Neural progenitor cell (in vitro differentiated cells): ENCODE measurements at regions not wholly inside any gene's neighbourhood (a gene's known extent, or its start where the extent isn't known, plus 50 kb on each side); places are given as distances from the start of the nearest gene placed in this dataset.

ENCODE experiments used
- DNase-seq: peaks from one replicate; pipeline ENCODE4 v3.0.0-alpha.2; 2016; ENCODE audit warnings: low spot score
- H2AFZ ChIP-seq: fragments of 200-600 bp; sonication (generic); replicated peaks from 2 replicates; pipeline ENCODE4 v1.6.1; 2016; ENCODE audit warnings: antibody characterized with exemption
- H3F3A ChIP-seq: fragments of 200-600 bp; sonication (generic); 2 replicates; pipeline ENCODE4 v1.6.1; 2016; ENCODE audit warnings: antibody characterized with exemption, low read depth
- H3K27ac ChIP-seq: fragments of 200-600 bp; sonication (generic); 2 replicates; pipeline ENCODE4 v1.5.1; 2016; ENCODE audit warnings: mild to moderate bottlenecking
- H3K27me3 ChIP-seq: fragments of 200-600 bp; sonication (generic); 2 replicates; pipeline ENCODE4 v1.6.1; 2016; ENCODE audit warnings: mild to moderate bottlenecking, moderate library complexity
- H3K36me3 ChIP-seq: fragments of 200-600 bp; sonication (generic); 2 replicates; pipeline ENCODE4 v1.5.1; 2016
- H3K4me1 ChIP-seq: fragments of 200-600 bp; sonication (generic); 2 replicates; pipeline ENCODE4 v1.6.1; 2016; ENCODE audit warnings: mixed run types
- H3K4me2 ChIP-seq: fragments of 200-600 bp; sonication (generic); 2 replicates; pipeline ENCODE4 v1.6.1; 2016
- H3K4me3 ChIP-seq: fragments of 200-600 bp; sonication (generic); 2 replicates; pipeline ENCODE4 v1.5.1; 2016
- H3K79me2 ChIP-seq: fragments of 200-600 bp; sonication (generic); 2 replicates; pipeline ENCODE4 v1.6.1; 2016; ENCODE audit warnings: low read depth
- H3K9ac ChIP-seq: fragments of 200-600 bp; sonication (generic); 2 replicates; pipeline ENCODE4 v1.6.1; 2016
- H3K9me3 ChIP-seq: fragments of 200-600 bp; sonication (generic); 2 replicates; pipeline ENCODE4 v1.5.1; 2016; ENCODE audit warnings: low read depth
- H4K20me1 ChIP-seq: fragments of 200-600 bp; sonication (generic); 2 replicates; pipeline ENCODE4 v1.6.1; 2016; ENCODE audit warnings: low read depth
- H3K27ac Mint-ChIP-seq: 3 replicates; pipeline ENCODE4 v1.8.0; 2021; ENCODE audit warnings: mixed read lengths
- H3K27me3 Mint-ChIP-seq: 2 replicates; pipeline ENCODE4 v1.8.0; 2022; ENCODE audit warnings: low read depth, mild to moderate bottlenecking, inconsistent platforms, moderate library complexity, mixed read lengths; ENCODE audit not compliant: insufficient read depth
- H3K36me3 Mint-ChIP-seq: 3 replicates; pipeline ENCODE4 v1.8.0; 2021; ENCODE audit warnings: mixed read lengths
- H3K4me1 Mint-ChIP-seq: 3 replicates; pipeline ENCODE4 v1.8.0; 2021; ENCODE audit warnings: mixed read lengths
- H3K4me3 Mint-ChIP-seq: 3 replicates; pipeline ENCODE4 v1.8.0; 2021; ENCODE audit warnings: mild to moderate bottlenecking, moderate library complexity, mixed read lengths
- H3K9me3 Mint-ChIP-seq: 3 replicates; pipeline ENCODE4 v1.8.0; 2020; ENCODE audit warnings: mixed read lengths
- CTCF ChIP-seq: fragments of 200-600 bp; sonication (generic); IDR thresholded peaks from 2 replicates; pipeline ENCODE4 v1.5.1; 2017; ENCODE audit warnings: antibody characterized with exemption, mild to moderate bottlenecking
- EZH2 ChIP-seq: fragments of 200-600 bp; sonication (generic); IDR thresholded peaks from 2 replicates; pipeline ENCODE4 v1.6.1; 2017; ENCODE audit warnings: antibody characterized with exemption, mild to moderate bottlenecking, moderate library complexity
- EZH2phosphoT487 ChIP-seq: fragments of 200-600 bp; sonication (generic); IDR thresholded peaks from 2 replicates; pipeline ENCODE4 v1.6.1; 2017; ENCODE audit warnings: antibody characterized with exemption

- H4K20me1 ChIP-seq, result no peaks in the 10 kb centered on the region
- Mint-ChIP-seq H3K27ac (no peak overlapping the region), H3K4me3 (no peak overlapping the region), H3K27me3 (peaks cover 6% of the 10 kb centered on the region), H3K9me3 (no peaks in the 10 kb centered on the region), H3K4me1 (peaks cover 6% of the 10 kb centered on the region), H3K36me3 (no peaks in the 10 kb centered on the region)
- H3K27me3 ChIP-seq, result no peaks in the 10 kb centered on the region
- no peak overlapping the region for H3K9ac ChIP-seq
- no peaks in the 10 kb centered on the region for H3K79me2 ChIP-seq
- H3K9me3 ChIP-seq, result no peaks in the 10 kb centered on the region
- no peak overlapping the region for H3K27ac ChIP-seq
- no peaks in the 10 kb centered on the region for H3K4me1 ChIP-seq
- no peak for DNase-seq
- H3K4me3 ChIP-seq, result no peak overlapping the region
- TF ChIP-seq EZH2phosphoT487 (no peak), EZH2 (no peak), CTCF (no peak)
- H3K36me3 ChIP-seq, result no peaks in the 10 kb centered on the region
- H2AFZ ChIP-seq, result peak overlapping the region; percentile 24
- no peak overlapping the region for H3K4me2 ChIP-seq
- H3F3A ChIP-seq, result no peaks in the 10 kb centered on the region
Measured at GRCh38 chr4:85414972-85415371, 60.0 kb upstream of the ARHGAP24 start.

- H3K27me3 Mint-ChIP-seq, result peaks cover 6% of the 10 kb centered on the region
- no peaks in the 10 kb centered on the region for H3K36me3 Mint-ChIP-seq
- Histone ChIP-seq H3K27ac (no peak overlapping the region), H3K9ac (no peak overlapping the region), H3K4me2 (no peak overlapping the region), H3K4me1 (no peaks in the 10 kb centered on the region), H3K4me3 (no peak overlapping the region), H3K27me3 (no peaks in the 10 kb centered on the region), H3K9me3 (no peaks in the 10 kb centered on the region), H4K20me1 (no peaks in the 10 kb centered on the region), H3F3A (no peaks in the 10 kb centered on the region), H2AFZ (no peak overlapping the region), H3K36me3 (no peaks in the 10 kb centered on the region), H3K79me2 (no peaks in the 10 kb centered on the region)
- H3K4me1 Mint-ChIP-seq, result peaks cover 9% of the 10 kb centered on the region
- H3K4me3 Mint-ChIP-seq, result no peak overlapping the region
- H3K27ac Mint-ChIP-seq, result no peak overlapping the region
- TF ChIP-seq EZH2 (no peak), EZH2phosphoT487 (no peak), CTCF (no peak)
- DNase-seq, result no peak
- H3K9me3 Mint-ChIP-seq, result no peaks in the 10 kb centered on the region
Measured at GRCh38 chr4:85416094-85416493, 58.9 kb upstream of the ARHGAP24 start.

- DNase-seq, result no peak
- Histone ChIP-seq H3K4me1 (no peaks in the 10 kb centered on the region), H3K79me2 (no peaks in the 10 kb centered on the region), H3K9me3 (no peaks in the 10 kb centered on the region), H4K20me1 (no peaks in the 10 kb centered on the region), H3K4me3 (no peak overlapping the region), H3K4me2 (no peak overlapping the region), H2AFZ (no peak overlapping the region), H3K27me3 (no peaks in the 10 kb centered on the region), H3K27ac (no peak overlapping the region), H3F3A (no peaks in the 10 kb centered on the region), H3K36me3 (no peaks in the 10 kb centered on the region), H3K9ac (no peak overlapping the region)
- no peaks in the 10 kb centered on the region for H3K36me3 Mint-ChIP-seq
- H3K4me3 Mint-ChIP-seq, result no peak overlapping the region
- peaks cover 6% of the 10 kb centered on the region for H3K27me3 Mint-ChIP-seq
- H3K4me1 Mint-ChIP-seq, result peaks cover 9% of the 10 kb centered on the region
- no peak for TF ChIP-seq EZH2phosphoT487
- TF ChIP-seq CTCF, result no peak
- no peak for TF ChIP-seq EZH2
- no peak overlapping the region for H3K27ac Mint-ChIP-seq
- H3K9me3 Mint-ChIP-seq, result no peaks in the 10 kb centered on the region
Measured at GRCh38 chr4:85419103-85419502, 55.8 kb upstream of the ARHGAP24 start.
